ENCODE measurements at regions not wholly inside any gene's neighbourhood (a gene's known extent, or its start where the extent isn't known, plus 50 kb on each side); places are given as distances from the start of the nearest gene placed in this dataset.

DNA sequence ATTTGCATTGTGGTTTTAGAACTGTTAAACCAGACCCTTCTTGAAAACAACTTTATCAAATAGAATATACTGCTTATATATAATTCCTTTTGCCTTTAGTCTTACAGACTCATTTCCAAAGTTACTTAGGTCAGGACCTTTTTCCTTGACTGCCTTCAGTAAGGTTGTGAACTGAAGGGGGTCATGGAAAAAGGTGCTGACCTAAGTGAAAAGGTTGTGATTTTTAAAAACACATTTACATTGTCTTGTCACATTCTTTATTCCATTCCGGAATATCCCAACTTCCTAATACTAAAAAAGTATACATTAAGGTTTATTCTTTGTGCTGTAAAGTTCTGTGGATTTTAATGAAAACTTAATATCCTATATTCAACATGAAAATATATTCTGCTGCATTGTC is 581.4 kb downstream of the SOCS6 start:
- TF ChIP-seq POLR2A (IDR thresholded peaks at IDR 0.05): no peak
- TF ChIP-seq, protein P1, sequence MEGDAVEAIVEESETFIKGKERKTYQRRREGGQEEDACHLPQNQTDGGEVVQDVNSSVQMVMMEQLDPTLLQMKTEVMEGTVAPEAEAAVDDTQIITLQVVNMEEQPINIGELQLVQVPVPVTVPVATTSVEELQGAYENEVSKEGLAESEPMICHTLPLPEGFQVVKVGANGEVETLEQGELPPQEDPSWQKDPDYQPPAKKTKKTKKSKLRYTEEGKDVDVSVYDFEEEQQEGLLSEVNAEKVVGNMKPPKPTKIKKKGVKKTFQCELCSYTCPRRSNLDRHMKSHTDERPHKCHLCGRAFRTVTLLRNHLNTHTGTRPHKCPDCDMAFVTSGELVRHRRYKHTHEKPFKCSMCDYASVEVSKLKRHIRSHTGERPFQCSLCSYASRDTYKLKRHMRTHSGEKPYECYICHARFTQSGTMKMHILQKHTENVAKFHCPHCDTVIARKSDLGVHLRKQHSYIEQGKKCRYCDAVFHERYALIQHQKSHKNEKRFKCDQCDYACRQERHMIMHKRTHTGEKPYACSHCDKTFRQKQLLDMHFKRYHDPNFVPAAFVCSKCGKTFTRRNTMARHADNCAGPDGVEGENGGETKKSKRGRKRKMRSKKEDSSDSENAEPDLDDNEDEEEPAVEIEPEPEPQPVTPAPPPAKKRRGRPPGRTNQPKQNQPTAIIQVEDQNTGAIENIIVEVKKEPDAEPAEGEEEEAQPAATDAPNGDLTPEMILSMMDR (IDR thresholded peaks at IDR 0.05): no peak
